ENCODE measurements at regions not wholly inside any gene's neighbourhood (a gene's known extent, or its start where the extent isn't known, plus 50 kb on each side); places are given as distances from the start of the nearest gene placed in this dataset.
"Not testable (repeated sequence)": the region's sequence is repeated elsewhere in the genome, so short reads cannot be mapped to it uniquely, and the experiment has no call there.

DNA sequence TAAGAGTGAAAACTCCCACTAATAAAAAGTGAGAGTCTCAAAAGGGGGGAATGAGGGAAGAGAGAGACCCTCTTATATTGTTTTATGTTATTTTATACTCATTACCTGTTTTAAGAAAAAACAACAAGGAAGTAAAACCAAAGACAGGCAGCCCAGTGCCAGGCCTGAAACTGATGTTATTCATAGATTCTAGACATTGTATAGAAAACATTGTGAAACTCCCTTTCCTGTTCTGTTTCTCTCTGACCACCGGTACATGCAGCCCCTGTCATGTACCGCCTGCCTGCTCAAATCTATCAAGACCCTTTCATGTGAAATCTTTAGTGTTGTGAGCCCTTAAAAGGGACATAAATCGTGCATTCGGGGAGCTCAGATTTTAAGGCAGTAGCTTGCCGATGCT lies 216.4 kb upstream of the CNTN3 start:
- TF ChIP-seq, protein P1, sequence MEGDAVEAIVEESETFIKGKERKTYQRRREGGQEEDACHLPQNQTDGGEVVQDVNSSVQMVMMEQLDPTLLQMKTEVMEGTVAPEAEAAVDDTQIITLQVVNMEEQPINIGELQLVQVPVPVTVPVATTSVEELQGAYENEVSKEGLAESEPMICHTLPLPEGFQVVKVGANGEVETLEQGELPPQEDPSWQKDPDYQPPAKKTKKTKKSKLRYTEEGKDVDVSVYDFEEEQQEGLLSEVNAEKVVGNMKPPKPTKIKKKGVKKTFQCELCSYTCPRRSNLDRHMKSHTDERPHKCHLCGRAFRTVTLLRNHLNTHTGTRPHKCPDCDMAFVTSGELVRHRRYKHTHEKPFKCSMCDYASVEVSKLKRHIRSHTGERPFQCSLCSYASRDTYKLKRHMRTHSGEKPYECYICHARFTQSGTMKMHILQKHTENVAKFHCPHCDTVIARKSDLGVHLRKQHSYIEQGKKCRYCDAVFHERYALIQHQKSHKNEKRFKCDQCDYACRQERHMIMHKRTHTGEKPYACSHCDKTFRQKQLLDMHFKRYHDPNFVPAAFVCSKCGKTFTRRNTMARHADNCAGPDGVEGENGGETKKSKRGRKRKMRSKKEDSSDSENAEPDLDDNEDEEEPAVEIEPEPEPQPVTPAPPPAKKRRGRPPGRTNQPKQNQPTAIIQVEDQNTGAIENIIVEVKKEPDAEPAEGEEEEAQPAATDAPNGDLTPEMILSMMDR (conservative IDR thresholded peaks at IDR 0.05 in 1 of 2, IDR thresholded peaks at IDR 0.05 in 1 of 2; ENCODE audit: extremely low read depth in 1 of 2, insufficient read depth in 1 of 2, low read depth in 1 of 2, low read length in 2 of 2), result not testable (repeated sequence)
- not testable (repeated sequence) for TF ChIP-seq EZH2 (IDR thresholded peaks at IDR 0.05; ENCODE audit: borderline replicate concordance, low read length)

All from mammary epithelial cell (primary cell).